Muscle layer of colon (tissue), 2 donors: ENCODE measurements at regions not wholly inside any gene's neighbourhood (a gene's known extent, or its start where the extent isn't known, plus 50 kb on each side); places are given as distances from the start of the nearest gene placed in this dataset.

Experiments used
- H3K27ac ChIP-seq: one replicate; pipeline ENCODE4 v1.7.0; 2013; ENCODE audit warnings: low read depth, mild to moderate bottlenecking, low read length, moderate library complexity
- H3K27me3 ChIP-seq, 2 donors: one replicate each; pipeline ENCODE4 v1.7.0; 2013; ENCODE audit warnings: low read length in 2 of 2, mild to moderate bottlenecking in 2 of 2; ENCODE audit not compliant: insufficient read depth in 2 of 2, control insufficient read depth in 1 of 2
- H3K36me3 ChIP-seq: one replicate; pipeline ENCODE4 v1.7.0; 2013; ENCODE audit warnings: mild to moderate bottlenecking, low read length; ENCODE audit not compliant: insufficient read depth
- H3K4me1 ChIP-seq: one replicate; pipeline ENCODE4 v1.7.0; 2013; ENCODE audit warnings: mild to moderate bottlenecking, low read length; ENCODE audit not compliant: insufficient read depth
- H3K4me3 ChIP-seq, 2 donors: one replicate each; pipeline ENCODE4 v1.7.0; 2013; ENCODE audit warnings: low read length in 2 of 2, low read depth in 1 of 2, mild to moderate bottlenecking in 1 of 2, moderate library complexity in 1 of 2
- H3K9ac ChIP-seq: one replicate; pipeline ENCODE4 v1.7.0; 2013; ENCODE audit warnings: low read length
- H3K9me3 ChIP-seq: one replicate; pipeline ENCODE4 v1.7.0; 2013; ENCODE audit warnings: mild to moderate bottlenecking, low read length
- donor health status: abdominal sarcoma.
- donor health status: Adenocarcinoma of cecum.

GRCh38 chr6:102717737-102718456 is 1324.4 kb downstream of the GRIK2 start:
- H3K27me3 ChIP-seq = no peaks in the 10 kb centered on the region

GRCh38 chr6:102717252-102717651 is 1323.7 kb downstream of the GRIK2 start:
- Histone ChIP-seq H3K9me3 (no peaks in the 10 kb centered on the region), H3K4me1 (no peaks in the 10 kb centered on the region), H3K36me3 (no peaks in the 10 kb centered on the region), H3K4me3 (no peak overlapping the region), H3K9ac (no peak overlapping the region), H3K27ac (no peak overlapping the region), H3K27me3 (no peaks in the 10 kb centered on the region)

More at GRCh38 chr6:102717737-102718456, 1324.4 kb downstream of the GRIK2 start:
- no peaks in the 10 kb centered on the region for H3K36me3 ChIP-seq
- H3K9ac ChIP-seq = no peak overlapping the region
- no peaks in the 10 kb centered on the region for H3K4me1 ChIP-seq
- H3K9me3 ChIP-seq = no peaks in the 10 kb centered on the region
- H3K27ac ChIP-seq = no peak overlapping the region
- H3K4me3 ChIP-seq = no peak overlapping the region

GRCh38 chr6:102701019-102701418 is 1307.5 kb downstream of the GRIK2 start:
- no peaks in the 10 kb centered on the region for H3K36me3 ChIP-seq
- H3K27ac ChIP-seq = no peak overlapping the region
- no peak overlapping the region for H3K4me3 ChIP-seq
- H3K4me1 ChIP-seq = no peaks in the 10 kb centered on the region
- H3K27me3 ChIP-seq = no peaks in the 10 kb centered on the region
- H3K9ac ChIP-seq = no peak overlapping the region
- no peaks in the 10 kb centered on the region for H3K9me3 ChIP-seq

GRCh38 chr6:102686461-102686860 is 1293.0 kb downstream of the GRIK2 start:
- Histone ChIP-seq H3K9me3 (no peaks in the 10 kb centered on the region), H3K27ac (no peak overlapping the region), H3K36me3 (no peaks in the 10 kb centered on the region), H3K9ac (no peak overlapping the region), H3K27me3 (no peaks in the 10 kb centered on the region), H3K4me3 (no peak overlapping the region), H3K4me1 (no peaks in the 10 kb centered on the region)

GRCh38 chr6:102680413-102680812 is 1286.9 kb downstream of the GRIK2 start:
- H3K4me1 ChIP-seq = no peaks in the 10 kb centered on the region
- H3K9ac ChIP-seq = no peak overlapping the region
- H3K4me3 ChIP-seq = no peak overlapping the region
- H3K27me3 ChIP-seq = no peaks in the 10 kb centered on the region
- H3K9me3 ChIP-seq = no peaks in the 10 kb centered on the region
- H3K27ac ChIP-seq = no peak overlapping the region
- H3K36me3 ChIP-seq = no peaks in the 10 kb centered on the region

- Histone ChIP-seq H3K27ac (no peak overlapping the region), H3K9me3 (no peaks in the 10 kb centered on the region), H3K36me3 (no peaks in the 10 kb centered on the region), H3K9ac (no peak overlapping the region), H3K4me1 (no peaks in the 10 kb centered on the region), H3K27me3 (no peaks in the 10 kb centered on the region), H3K4me3 (no peak overlapping the region)
Measured at GRCh38 chr6:102679865-102680264, 1286.4 kb downstream of the GRIK2 start.

- Histone ChIP-seq H3K4me3 (no peak overlapping the region), H3K36me3 (no peaks in the 10 kb centered on the region), H3K4me1 (no peaks in the 10 kb centered on the region), H3K27me3 (no peaks in the 10 kb centered on the region), H3K9ac (no peak overlapping the region), H3K9me3 (no peaks in the 10 kb centered on the region), H3K27ac (no peak overlapping the region)
Measured at GRCh38 chr6:102677225-102677624, 1283.7 kb downstream of the GRIK2 start.

- Histone ChIP-seq H3K4me1 (no peaks in the 10 kb centered on the region), H3K36me3 (no peaks in the 10 kb centered on the region), H3K9me3 (no peaks in the 10 kb centered on the region), H3K27me3 (no peaks in the 10 kb centered on the region), H3K4me3 (no peak overlapping the region), H3K9ac (no peak overlapping the region), H3K27ac (no peak overlapping the region)
Measured at GRCh38 chr6:102670735-102671134, 1277.2 kb downstream of the GRIK2 start.

- no peak overlapping the region for H3K27ac ChIP-seq
- H3K4me1 ChIP-seq = no peaks in the 10 kb centered on the region
- no peaks in the 10 kb centered on the region for H3K27me3 ChIP-seq
- no peaks in the 10 kb centered on the region for H3K9me3 ChIP-seq
- H3K36me3 ChIP-seq = no peaks in the 10 kb centered on the region
- H3K4me3 ChIP-seq = no peak overlapping the region
- H3K9ac ChIP-seq = no peak overlapping the region
Measured at GRCh38 chr6:102662851-102663250, 1269.3 kb downstream of the GRIK2 start.

GRCh38 chr6:102660303-102660702 is 1266.8 kb downstream of the GRIK2 start:
- Histone ChIP-seq H3K4me1 (no peaks in the 10 kb centered on the region), H3K27ac (no peak overlapping the region), H3K27me3 (no peaks in the 10 kb centered on the region), H3K9me3 (no peaks in the 10 kb centered on the region), H3K4me3 (no peak overlapping the region), H3K36me3 (no peaks in the 10 kb centered on the region), H3K9ac (no peak overlapping the region)

GRCh38 chr6:102655823-102656222 is 1262.3 kb downstream of the GRIK2 start:
- no peak overlapping the region for H3K9ac ChIP-seq
- no peaks in the 10 kb centered on the region for H3K27me3 ChIP-seq
- H3K36me3 ChIP-seq = no peaks in the 10 kb centered on the region
- no peak overlapping the region for H3K27ac ChIP-seq
- no peaks in the 10 kb centered on the region for H3K4me1 ChIP-seq
- H3K9me3 ChIP-seq = no peaks in the 10 kb centered on the region
- no peak overlapping the region for H3K4me3 ChIP-seq

GRCh38 chr6:102641426-102641825 is 1247.9 kb downstream of the GRIK2 start:
- H3K9ac ChIP-seq = no peak overlapping the region
- no peaks in the 10 kb centered on the region for H3K36me3 ChIP-seq
- no peaks in the 10 kb centered on the region for H3K27me3 ChIP-seq
- H3K9me3 ChIP-seq = no peaks in the 10 kb centered on the region
- H3K27ac ChIP-seq = no peak overlapping the region
- no peak overlapping the region for H3K4me3 ChIP-seq
- no peaks in the 10 kb centered on the region for H3K4me1 ChIP-seq
